ENCODE measurements at regions not wholly inside any gene's neighbourhood (a gene's known extent, or its start where the extent isn't known, plus 50 kb on each side); places are given as distances from the start of the nearest gene placed in this dataset.

GRCh38 chr7:18378989-18379605, 116.5 kb upstream of the HDAC9 start:
- TF ChIP-seq, protein P1, sequence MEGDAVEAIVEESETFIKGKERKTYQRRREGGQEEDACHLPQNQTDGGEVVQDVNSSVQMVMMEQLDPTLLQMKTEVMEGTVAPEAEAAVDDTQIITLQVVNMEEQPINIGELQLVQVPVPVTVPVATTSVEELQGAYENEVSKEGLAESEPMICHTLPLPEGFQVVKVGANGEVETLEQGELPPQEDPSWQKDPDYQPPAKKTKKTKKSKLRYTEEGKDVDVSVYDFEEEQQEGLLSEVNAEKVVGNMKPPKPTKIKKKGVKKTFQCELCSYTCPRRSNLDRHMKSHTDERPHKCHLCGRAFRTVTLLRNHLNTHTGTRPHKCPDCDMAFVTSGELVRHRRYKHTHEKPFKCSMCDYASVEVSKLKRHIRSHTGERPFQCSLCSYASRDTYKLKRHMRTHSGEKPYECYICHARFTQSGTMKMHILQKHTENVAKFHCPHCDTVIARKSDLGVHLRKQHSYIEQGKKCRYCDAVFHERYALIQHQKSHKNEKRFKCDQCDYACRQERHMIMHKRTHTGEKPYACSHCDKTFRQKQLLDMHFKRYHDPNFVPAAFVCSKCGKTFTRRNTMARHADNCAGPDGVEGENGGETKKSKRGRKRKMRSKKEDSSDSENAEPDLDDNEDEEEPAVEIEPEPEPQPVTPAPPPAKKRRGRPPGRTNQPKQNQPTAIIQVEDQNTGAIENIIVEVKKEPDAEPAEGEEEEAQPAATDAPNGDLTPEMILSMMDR (IDR thresholded peaks at IDR 0.05) = no peak
- TF ChIP-seq ZFX (IDR thresholded peaks at IDR 0.05; ENCODE audit: borderline replicate concordance) = no peak

All from 22Rv1 (cell line).